GM12892 (cell line): ENCODE measurements at regions not wholly inside any gene's neighbourhood (a gene's known extent, or its start where the extent isn't known, plus 50 kb on each side); places are given as distances from the start of the nearest gene placed in this dataset.

Source experiments
- POLR2A ChIP-seq: IDR thresholded peaks from 2 replicates; pipeline ENCODE4 v1.6.1; 2011; ENCODE audit warnings: low read depth, low read length, control low read depth
- POLR2AphosphoS5 ChIP-seq: IDR thresholded peaks from 2 replicates; pipeline ENCODE4 v1.6.1; 2011; ENCODE audit warnings: low read depth, low read length, control low read depth
- TAF1 ChIP-seq: IDR thresholded peaks from 2 replicates; pipeline ENCODE4 v1.6.1; 2011; ENCODE audit warnings: low read depth, mild to moderate bottlenecking, control low read depth, low read length, borderline replicate concordance

- TF ChIP-seq POLR2A (no peak), POLR2AphosphoS5 (no peak), TAF1 (no peak)
These were observed 92.1 kb downstream of the ASB1 start for GRCh38 chr2:238518821-238519186.
